Skeletal muscle cell (primary cell): ENCODE measurements at regions not wholly inside any gene's neighbourhood (a gene's known extent, or its start where the extent isn't known, plus 50 kb on each side); places are given as distances from the start of the nearest gene placed in this dataset.
A peak's percentile ranks its signal among the peaks of the same experiment; 100 is the strongest.

Experiments
- DNase-seq: peaks from one replicate; pipeline ENCODE4 v3.0.0-alpha.2; 2010; ENCODE audit warnings: low read depth
- H3K4me3 ChIP-seq: 2 replicates; pipeline ENCODE4 v1.5.1; 2011; ENCODE audit warnings: low read depth, mild to moderate bottlenecking, control low read depth, low read length, moderate library complexity

GRCh38 chr1:212556822-212557549, 51.6 kb upstream of the ATF3 start:
- no peak for DNase-seq
- no peak overlapping the region for H3K4me3 ChIP-seq

GRCh38 chr1:212557739-212558692, 50.5 kb upstream of the ATF3 start:
- H3K4me3 ChIP-seq: peak overlapping the region; percentile 59
- DNase-seq: no peak

- peak overlapping the region; percentile 59 for H3K4me3 ChIP-seq
- peak; percentile 74 for DNase-seq
These were observed 49.7 kb upstream of the ATF3 start for GRCh38 chr1:212558693-212559480.
